ENCODE measurements at regions not wholly inside any gene's neighbourhood (a gene's known extent, or its start where the extent isn't known, plus 50 kb on each side); places are given as distances from the start of the nearest gene placed in this dataset.

- TF ChIP-seq YY1 (IDR thresholded peaks at IDR 0.05) (no peak), CTCF (IDR thresholded peaks at IDR 0.05; ENCODE audit: low read depth, low read length, missing input control) (no peak), ATF3 (IDR thresholded peaks at IDR 0.05) (no peak)
Observed at GRCh38 chr7:69498671-69499070, 99.6 kb upstream of the AUTS2 start.
